ENCODE measurements at regions not wholly inside any gene's neighbourhood (a gene's known extent, or its start where the extent isn't known, plus 50 kb on each side); places are given as distances from the start of the nearest gene placed in this dataset.

- no peak for TF ChIP-seq CTCF (IDR thresholded peaks at IDR 0.05; ENCODE audit: low read depth, low read length, missing input control)
- no peak for TF ChIP-seq REST (IDR thresholded peaks at IDR 0.05)
- TF ChIP-seq MAX (IDR thresholded peaks at IDR 0.05) = no peak
- TF ChIP-seq FOXA1 (IDR thresholded peaks at IDR 0.05) = no peak
- TF ChIP-seq ATF3 (IDR thresholded peaks at IDR 0.05) = no peak
- TF ChIP-seq YY1 (IDR thresholded peaks at IDR 0.05) = peak; percentile 15
- no peak for TF ChIP-seq TAF1 (conservative IDR thresholded peaks at IDR 0.05)
- TF ChIP-seq GABPA (IDR thresholded peaks at IDR 0.05 in 1 of 2, conservative IDR thresholded peaks at IDR 0.05 in 1 of 2) = no peak
- no peak for TF ChIP-seq SP1 (IDR thresholded peaks at IDR 0.05)
Observed at GRCh38 chr3:80696280-80696679, 928.5 kb upstream of the ROBO1 start.
